ENCODE measurements at regions not wholly inside any gene's neighbourhood (a gene's known extent, or its start where the extent isn't known, plus 50 kb on each side); places are given as distances from the start of the nearest gene placed in this dataset.

DNA sequence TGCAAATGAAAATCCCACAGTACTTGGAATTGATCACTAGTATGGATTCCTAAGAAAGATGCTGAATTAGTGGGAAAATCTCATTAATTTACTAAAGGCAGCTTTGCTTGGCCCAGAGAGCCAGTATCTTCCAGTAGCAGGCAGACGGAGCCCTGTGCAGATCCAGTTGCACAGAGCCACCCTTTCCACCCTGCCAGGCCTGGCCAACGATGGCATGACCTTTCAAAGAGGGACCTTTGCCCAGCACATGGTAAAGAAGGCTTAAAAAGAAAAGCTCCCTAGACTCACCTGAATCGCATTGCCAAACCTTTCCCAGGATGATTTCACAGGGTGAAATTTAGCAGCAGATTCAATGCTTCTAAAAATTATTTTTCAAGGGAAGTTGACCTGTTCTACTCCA, 170.5 kb upstream of the CAMK1G start:
- Histone ChIP-seq H3K4me3 (no peak overlapping the region), H3K36me3 (no peaks in the 10 kb centered on the region), H3K27ac (replicated peaks in 1 of 4) (no peak overlapping the region), H3K27me3 (peaks cover 0 to 5% (median 0%) of the 10 kb centered on the region in 4 donors), H3K4me1 (peaks cover 0 to 6% (median 4%) of the 10 kb centered on the region in 4 donors), H3K9me3 (no peaks in the 10 kb centered on the region)
- no peak for DNase-seq (ENCODE audit: extremely low spot score)
- TF ChIP-seq, protein P1, sequence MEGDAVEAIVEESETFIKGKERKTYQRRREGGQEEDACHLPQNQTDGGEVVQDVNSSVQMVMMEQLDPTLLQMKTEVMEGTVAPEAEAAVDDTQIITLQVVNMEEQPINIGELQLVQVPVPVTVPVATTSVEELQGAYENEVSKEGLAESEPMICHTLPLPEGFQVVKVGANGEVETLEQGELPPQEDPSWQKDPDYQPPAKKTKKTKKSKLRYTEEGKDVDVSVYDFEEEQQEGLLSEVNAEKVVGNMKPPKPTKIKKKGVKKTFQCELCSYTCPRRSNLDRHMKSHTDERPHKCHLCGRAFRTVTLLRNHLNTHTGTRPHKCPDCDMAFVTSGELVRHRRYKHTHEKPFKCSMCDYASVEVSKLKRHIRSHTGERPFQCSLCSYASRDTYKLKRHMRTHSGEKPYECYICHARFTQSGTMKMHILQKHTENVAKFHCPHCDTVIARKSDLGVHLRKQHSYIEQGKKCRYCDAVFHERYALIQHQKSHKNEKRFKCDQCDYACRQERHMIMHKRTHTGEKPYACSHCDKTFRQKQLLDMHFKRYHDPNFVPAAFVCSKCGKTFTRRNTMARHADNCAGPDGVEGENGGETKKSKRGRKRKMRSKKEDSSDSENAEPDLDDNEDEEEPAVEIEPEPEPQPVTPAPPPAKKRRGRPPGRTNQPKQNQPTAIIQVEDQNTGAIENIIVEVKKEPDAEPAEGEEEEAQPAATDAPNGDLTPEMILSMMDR (IDR thresholded peaks at IDR 0.05) = no peak
- TF ChIP-seq POLR2AphosphoS5 (IDR thresholded peaks at IDR 0.05) (no peak), POLR2A (IDR thresholded peaks at IDR 0.05; ENCODE audit: low read depth) (no peak), EP300 (IDR thresholded peaks at IDR 0.05) (no peak)
- WGBS = 81% methylated on average over 3 of the region's 3 CpGs
- intact Hi-C loops (cut with DNase I) = no loop called here

DNA sequence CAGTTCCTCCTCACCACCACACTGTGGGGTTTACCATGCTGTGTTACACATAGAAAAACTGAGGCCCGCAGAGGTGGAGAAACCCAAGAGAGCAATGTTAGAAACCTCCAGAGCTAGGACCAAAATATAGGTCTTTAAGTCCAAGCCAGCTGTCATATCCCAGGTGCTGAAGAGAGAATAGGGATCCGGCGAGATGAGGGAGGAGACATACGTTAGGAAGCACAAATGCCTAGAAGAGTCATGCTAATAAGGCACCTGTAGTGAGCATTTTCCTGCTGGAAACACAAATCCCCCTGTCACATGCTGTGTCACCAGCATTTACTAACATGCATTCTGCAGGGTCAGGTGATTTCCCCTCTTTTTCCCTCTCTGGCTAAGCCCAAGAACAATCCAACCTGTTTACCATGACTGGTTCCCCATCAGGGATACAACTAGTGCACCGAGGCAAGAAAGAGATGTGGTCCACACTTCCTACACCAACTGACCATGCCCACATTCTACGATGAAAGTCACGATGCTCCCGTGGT, 168.6 kb upstream of the CAMK1G start:
- Histone ChIP-seq H3K27ac (replicated peaks in 1 of 4) (no peak overlapping the region), H3K27me3 (peaks cover 0 to 5% (median 0%) of the 10 kb centered on the region in 4 donors), H3K9me3 (no peaks in the 10 kb centered on the region), H3K4me3 (no peak overlapping the region), H3K4me1 (peaks cover 0 to 6% (median 4%) of the 10 kb centered on the region in 4 donors), H3K36me3 (no peaks in the 10 kb centered on the region)
- intact Hi-C loops (cut with DNase I) = no loop called here
- no peak for DNase-seq (ENCODE audit: extremely low spot score)
- WGBS = 93% methylated on average over 8 of the region's 8 CpGs
- TF ChIP-seq EP300 (IDR thresholded peaks at IDR 0.05) (no peak), POLR2A (IDR thresholded peaks at IDR 0.05; ENCODE audit: low read depth) (no peak), POLR2AphosphoS5 (IDR thresholded peaks at IDR 0.05) (no peak)
- TF ChIP-seq, protein P1 (IDR thresholded peaks at IDR 0.05) = no peak

DNA sequence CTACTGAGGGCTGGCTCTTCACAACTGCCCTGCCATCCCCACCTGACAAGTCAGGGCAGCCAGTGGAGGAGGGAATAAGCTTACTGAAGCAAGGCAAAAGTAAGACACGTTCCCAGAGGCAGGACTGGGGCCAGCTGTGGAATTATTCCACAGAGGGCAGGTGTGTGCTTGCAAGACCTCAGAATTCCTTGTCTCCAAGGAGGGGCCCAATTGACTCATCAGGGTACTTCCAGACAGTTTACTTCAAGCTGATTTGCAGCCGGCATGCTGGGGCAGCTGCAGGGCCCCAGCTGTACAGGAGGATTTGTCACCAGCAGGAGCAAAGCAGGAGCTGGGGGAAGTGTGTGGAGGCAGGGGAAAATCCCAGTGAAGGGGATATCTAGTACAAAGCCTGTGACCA, 167.5 kb upstream of the CAMK1G start:
- WGBS = 50% methylated on average over 1 of the region's 2 CpGs
- H3K9me3 ChIP-seq = no peaks in the 10 kb centered on the region
- intact Hi-C loops (cut with DNase I) = no loop called here
- peaks cover 0 to 5% (median 0%) of the 10 kb centered on the region in 4 donors for H3K27me3 ChIP-seq
- TF ChIP-seq POLR2A (IDR thresholded peaks at IDR 0.05; ENCODE audit: low read depth) = no peak
- TF ChIP-seq, protein P1 (IDR thresholded peaks at IDR 0.05) = no peak
- TF ChIP-seq EP300 (IDR thresholded peaks at IDR 0.05) = no peak
- no peak for TF ChIP-seq POLR2AphosphoS5 (IDR thresholded peaks at IDR 0.05)
- H3K36me3 ChIP-seq = no peaks in the 10 kb centered on the region
- H3K4me3 ChIP-seq = no peak overlapping the region
- H3K27ac ChIP-seq (replicated peaks in 1 of 4) = no peak overlapping the region
- H3K4me1 ChIP-seq = peaks cover 0 to 6% (median 3%) of the 10 kb centered on the region in 4 donors
- no peak for DNase-seq (ENCODE audit: extremely low spot score)

DNA sequence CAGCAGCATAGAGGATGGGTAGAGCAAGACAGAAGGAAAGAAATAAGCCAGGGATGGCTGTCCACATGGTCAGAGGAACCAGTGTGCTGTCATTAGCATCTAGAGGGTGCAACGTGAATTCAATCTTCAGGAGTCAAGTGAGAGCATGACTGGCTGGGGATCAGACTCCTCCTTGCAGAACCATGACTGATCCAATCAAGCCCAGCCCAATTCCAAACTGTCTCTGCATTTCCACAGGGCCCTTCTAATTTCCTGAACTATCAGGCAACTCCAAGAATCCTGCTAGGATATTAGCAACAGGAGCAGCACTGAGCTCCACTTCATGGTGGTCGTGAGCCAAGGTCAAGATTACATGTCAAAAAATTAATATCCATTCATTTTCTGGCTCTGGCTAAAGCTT, 166.8 kb upstream of the CAMK1G start:
- H3K36me3 ChIP-seq = no peaks in the 10 kb centered on the region
- H3K9me3 ChIP-seq = no peaks in the 10 kb centered on the region
- no peak for DNase-seq (ENCODE audit: extremely low spot score)
- H3K27ac ChIP-seq (replicated peaks in 1 of 4) = no peak overlapping the region
- 53% methylated on average over 2 of the region's 2 CpGs for WGBS
- H3K27me3 ChIP-seq = peaks cover 0 to 5% (median 0%) of the 10 kb centered on the region in 4 donors
- no peak for TF ChIP-seq POLR2A (IDR thresholded peaks at IDR 0.05; ENCODE audit: low read depth)
- no peak for TF ChIP-seq EP300 (IDR thresholded peaks at IDR 0.05)
- no peak for TF ChIP-seq POLR2AphosphoS5 (IDR thresholded peaks at IDR 0.05)
- TF ChIP-seq, protein P1 (IDR thresholded peaks at IDR 0.05) = no peak
- peaks cover 0 to 6% (median 0%) of the 10 kb centered on the region in 4 donors for H3K4me1 ChIP-seq
- intact Hi-C loops (cut with DNase I) = no loop called here
- no peak overlapping the region for H3K4me3 ChIP-seq

DNA sequence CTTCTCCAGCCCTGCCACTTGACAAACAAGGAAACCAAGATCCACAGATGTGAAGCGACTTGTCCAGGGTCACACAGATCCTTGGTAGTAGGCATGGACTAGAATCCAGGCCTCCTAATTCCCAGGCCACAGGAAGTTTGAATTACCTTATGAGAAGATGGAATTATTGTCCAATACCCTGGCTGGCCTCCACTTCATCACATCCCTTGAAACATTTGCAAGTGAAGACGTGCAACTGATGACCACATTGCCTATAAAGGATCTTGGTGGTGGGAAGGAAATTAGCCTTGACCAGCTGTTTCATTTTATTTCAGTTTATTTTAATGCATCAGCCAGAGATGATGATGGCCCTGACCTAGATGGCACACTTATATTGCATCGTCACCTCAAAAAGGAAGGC, 165.8 kb upstream of the CAMK1G start:
- Histone ChIP-seq H3K27me3 (peaks cover 0 to 5% (median 0%) of the 10 kb centered on the region in 4 donors), H3K36me3 (no peaks in the 10 kb centered on the region), H3K27ac (replicated peaks in 1 of 4) (no peak overlapping the region), H3K4me1 (no peaks in the 10 kb centered on the region), H3K9me3 (no peaks in the 10 kb centered on the region), H3K4me3 (no peak overlapping the region)
- no peak for DNase-seq (ENCODE audit: extremely low spot score)
- WGBS = 87% methylated on average over 3 of the region's 3 CpGs
- intact Hi-C loops (cut with DNase I) = no loop called here
- TF ChIP-seq POLR2AphosphoS5 (IDR thresholded peaks at IDR 0.05) (no peak), EP300 (IDR thresholded peaks at IDR 0.05) (no peak), POLR2A (IDR thresholded peaks at IDR 0.05; ENCODE audit: low read depth) (no peak)
- TF ChIP-seq, protein P1 (IDR thresholded peaks at IDR 0.05) = no peak
